ENCODE measurements at regions not wholly inside any gene's neighbourhood (a gene's known extent, or its start where the extent isn't known, plus 50 kb on each side); places are given as distances from the start of the nearest gene placed in this dataset.
"Not testable (repeated sequence)": the region's sequence is repeated elsewhere in the genome, so short reads cannot be mapped to it uniquely, and the experiment has no call there.

DNA sequence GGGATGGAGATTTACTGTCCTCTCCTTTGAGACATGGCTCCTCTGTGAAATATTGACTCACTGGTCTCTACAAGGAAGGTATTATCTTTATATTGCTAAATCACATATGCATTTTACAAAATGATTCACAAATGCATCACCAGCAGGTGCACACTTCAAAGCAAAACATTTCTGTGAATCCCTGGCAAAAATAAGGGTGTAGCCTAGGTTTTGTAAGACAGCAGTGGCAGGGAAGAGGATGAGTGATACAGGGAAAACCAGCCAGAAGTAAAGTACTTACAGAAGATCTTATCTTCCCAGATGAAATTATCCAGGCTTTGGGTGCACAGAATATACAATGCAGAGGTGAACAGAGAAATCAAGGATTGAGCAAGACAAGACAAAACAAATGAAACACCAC is 1094.6 kb downstream of the GATA3 start:
- H3K4me3 ChIP-seq = no peak overlapping the region
- no peaks in the 10 kb centered on the region for H3K9me3 ChIP-seq
- DNase-seq (ENCODE audit: low spot score) = no peak
- H3K27ac ChIP-seq = no peak overlapping the region
- intact Hi-C loops (cut with DNase I) = no loop called here
- TF ChIP-seq POLR2A (IDR thresholded peaks at IDR 0.05) = no peak
- TF ChIP-seq, protein P1, sequence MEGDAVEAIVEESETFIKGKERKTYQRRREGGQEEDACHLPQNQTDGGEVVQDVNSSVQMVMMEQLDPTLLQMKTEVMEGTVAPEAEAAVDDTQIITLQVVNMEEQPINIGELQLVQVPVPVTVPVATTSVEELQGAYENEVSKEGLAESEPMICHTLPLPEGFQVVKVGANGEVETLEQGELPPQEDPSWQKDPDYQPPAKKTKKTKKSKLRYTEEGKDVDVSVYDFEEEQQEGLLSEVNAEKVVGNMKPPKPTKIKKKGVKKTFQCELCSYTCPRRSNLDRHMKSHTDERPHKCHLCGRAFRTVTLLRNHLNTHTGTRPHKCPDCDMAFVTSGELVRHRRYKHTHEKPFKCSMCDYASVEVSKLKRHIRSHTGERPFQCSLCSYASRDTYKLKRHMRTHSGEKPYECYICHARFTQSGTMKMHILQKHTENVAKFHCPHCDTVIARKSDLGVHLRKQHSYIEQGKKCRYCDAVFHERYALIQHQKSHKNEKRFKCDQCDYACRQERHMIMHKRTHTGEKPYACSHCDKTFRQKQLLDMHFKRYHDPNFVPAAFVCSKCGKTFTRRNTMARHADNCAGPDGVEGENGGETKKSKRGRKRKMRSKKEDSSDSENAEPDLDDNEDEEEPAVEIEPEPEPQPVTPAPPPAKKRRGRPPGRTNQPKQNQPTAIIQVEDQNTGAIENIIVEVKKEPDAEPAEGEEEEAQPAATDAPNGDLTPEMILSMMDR (IDR thresholded peaks at IDR 0.05) = no peak
- TF ChIP-seq POLR2AphosphoS5 (IDR thresholded peaks at IDR 0.05) = no peak
- H3K36me3 ChIP-seq = no peaks in the 10 kb centered on the region
- no peaks in the 10 kb centered on the region for H3K4me1 ChIP-seq (replicated peaks)
- H3K27me3 ChIP-seq (replicated peaks; ENCODE audit: insufficient read depth) = no peaks in the 10 kb centered on the region

GRCh38 chr10:9153057-9153456 is 1098.6 kb downstream of the GATA3 start:
- H3K27ac ChIP-seq; H3K27me3 ChIP-seq (replicated peaks; ENCODE audit: insufficient read depth); H3K4me1 ChIP-seq (replicated peaks); H3K9me3 ChIP-seq; DNase-seq (ENCODE audit: low spot score); intact Hi-C loops (cut with DNase I); H3K36me3 ChIP-seq; H3K4me3 ChIP-seq: not testable (repeated sequence)
- WGBS = 92% methylated on average over 1 of the region's 1 CpG

GRCh38 chr10:9157656-9158055 is 1103.2 kb downstream of the GATA3 start:
- TF ChIP-seq, protein P1 (IDR thresholded peaks at IDR 0.05) = no peak
- TF ChIP-seq POLR2AphosphoS5 (IDR thresholded peaks at IDR 0.05) (no peak), POLR2A (IDR thresholded peaks at IDR 0.05) (no peak)
- Histone ChIP-seq H3K27me3 (replicated peaks; ENCODE audit: insufficient read depth) (no peaks in the 10 kb centered on the region), H3K4me3 (no peak overlapping the region), H3K36me3 (no peaks in the 10 kb centered on the region), H3K27ac (no peak overlapping the region), H3K4me1 (replicated peaks) (no peaks in the 10 kb centered on the region), H3K9me3 (no peaks in the 10 kb centered on the region)
- DNase-seq (ENCODE audit: low spot score) = no peak
- 68% methylated on average over 3 of the region's 3 CpGs for WGBS
- intact Hi-C loops (cut with DNase I) = no loop called here

DNA sequence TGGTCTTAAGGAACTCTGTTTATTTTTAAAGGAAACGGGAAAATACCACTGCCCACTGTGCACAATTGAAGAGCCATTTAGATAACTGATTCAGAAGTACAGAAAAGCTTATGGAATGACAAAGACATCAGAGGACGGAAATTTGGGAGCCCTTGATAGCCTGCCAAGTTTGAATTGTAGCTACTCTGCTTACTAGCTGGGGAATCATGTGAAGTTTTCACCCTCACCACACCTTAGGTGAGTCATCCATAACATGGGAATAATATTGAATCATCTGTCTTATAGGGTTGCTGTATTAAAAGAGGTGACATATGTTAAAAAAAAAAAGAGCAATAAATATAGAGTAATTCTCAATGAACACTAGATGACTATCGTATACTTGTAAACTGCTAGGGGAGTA is 1104.2 kb downstream of the GATA3 start:
- Histone ChIP-seq H3K9me3 (no peaks in the 10 kb centered on the region), H3K27me3 (replicated peaks; ENCODE audit: insufficient read depth) (no peaks in the 10 kb centered on the region), H3K27ac (no peak overlapping the region), H3K36me3 (no peaks in the 10 kb centered on the region), H3K4me3 (no peak overlapping the region), H3K4me1 (replicated peaks) (no peaks in the 10 kb centered on the region)
- TF ChIP-seq POLR2A (IDR thresholded peaks at IDR 0.05) (no peak), POLR2AphosphoS5 (IDR thresholded peaks at IDR 0.05) (no peak)
- TF ChIP-seq, protein P1 (IDR thresholded peaks at IDR 0.05) = no peak
- DNase-seq (ENCODE audit: low spot score) = no peak
- WGBS = 49% methylated on average over 3 of the region's 3 CpGs
- intact Hi-C loops (cut with DNase I) = no loop called here

- DNase-seq (ENCODE audit: low spot score) = no peak
- 94% methylated on average over 2 of the region's 2 CpGs for WGBS
- Histone ChIP-seq H3K4me3 (no peak overlapping the region), H3K9me3 (no peaks in the 10 kb centered on the region), H3K4me1 (replicated peaks) (no peaks in the 10 kb centered on the region), H3K27ac (no peak overlapping the region), H3K27me3 (replicated peaks; ENCODE audit: insufficient read depth) (no peaks in the 10 kb centered on the region), H3K36me3 (no peaks in the 10 kb centered on the region)
- intact Hi-C loops (cut with DNase I) = no loop called here
- TF ChIP-seq POLR2A (IDR thresholded peaks at IDR 0.05) (no peak), POLR2AphosphoS5 (IDR thresholded peaks at IDR 0.05) (no peak)
- TF ChIP-seq, protein P1 (IDR thresholded peaks at IDR 0.05) = no peak
These were observed 1105.8 kb downstream of the GATA3 start for GRCh38 chr10:9160275-9160674.
